Right atrium auricular region (tissue), 2 donors: ENCODE measurements at regions not wholly inside any gene's neighbourhood (a gene's known extent, or its start where the extent isn't known, plus 50 kb on each side); places are given as distances from the start of the nearest gene placed in this dataset.
"Not testable (repeated sequence)": the region's sequence is repeated elsewhere in the genome, so short reads cannot be mapped to it uniquely, and the experiment has no call there.

Source experiments
- DNase-seq: peaks from one replicate; pipeline ENCODE4 v3.0.0-alpha.2; 2019; ENCODE audit warnings: low spot score
- H3K27ac ChIP-seq, 2 donors: fragments of 200-600 bp; sonication (generic); 1 replicate in 1 of 2; 2 replicates in 1 of 2; pipeline ENCODE4 v1.5.1; 2016 to 2019
- H3K27me3 ChIP-seq, 2 donors: fragments of 200-600 bp; sonication (generic); one replicate each; pipeline versions ENCODE4 v1.5.1 to v1.6.0; 2017 to 2019
- H3K36me3 ChIP-seq: fragments of 200-600 bp; sonication (generic); one replicate; pipeline ENCODE4 v1.5.1; 2016
- H3K4me1 ChIP-seq, 2 donors: fragments of 200-600 bp; sonication (generic); one replicate each; pipeline versions ENCODE4 v1.5.1 to v1.6.0; 2017 to 2019
- H3K4me3 ChIP-seq, 2 donors: fragments of 200-600 bp; sonication (generic); 1 replicate in 1 of 2; 2 replicates in 1 of 2; pipeline ENCODE4 v1.5.1; 2017 to 2019; ENCODE audit warnings: mild to moderate bottlenecking in 1 of 2, moderate library complexity in 1 of 2
- H3K9me3 ChIP-seq, 2 donors: fragments of 200-600 bp; sonication (generic); one replicate each; pipeline ENCODE4 v1.5.1; 2019
- TF ChIP-seq, protein P1 (sequence below), 2 donors: fragments of 200-600 bp; sonication (generic); IDR thresholded peaks; one replicate each; pipeline ENCODE4 v1.5.1; 2019; ENCODE audit warnings: antibody characterized with exemption in 2 of 2

GRCh38 chr11:71165771-71166170 lies 86.6 kb downstream of the SHANK2 start:
- Histone ChIP-seq H3K4me1 (no peaks in the 10 kb centered on the region), H3K27ac (no peak overlapping the region), H3K36me3 (no peaks in the 10 kb centered on the region), H3K4me3 (no peak overlapping the region), H3K9me3 (no peaks in the 10 kb centered on the region), H3K27me3 (no peaks in the 10 kb centered on the region)
- DNase-seq, result no peak
- TF ChIP-seq, protein P1, sequence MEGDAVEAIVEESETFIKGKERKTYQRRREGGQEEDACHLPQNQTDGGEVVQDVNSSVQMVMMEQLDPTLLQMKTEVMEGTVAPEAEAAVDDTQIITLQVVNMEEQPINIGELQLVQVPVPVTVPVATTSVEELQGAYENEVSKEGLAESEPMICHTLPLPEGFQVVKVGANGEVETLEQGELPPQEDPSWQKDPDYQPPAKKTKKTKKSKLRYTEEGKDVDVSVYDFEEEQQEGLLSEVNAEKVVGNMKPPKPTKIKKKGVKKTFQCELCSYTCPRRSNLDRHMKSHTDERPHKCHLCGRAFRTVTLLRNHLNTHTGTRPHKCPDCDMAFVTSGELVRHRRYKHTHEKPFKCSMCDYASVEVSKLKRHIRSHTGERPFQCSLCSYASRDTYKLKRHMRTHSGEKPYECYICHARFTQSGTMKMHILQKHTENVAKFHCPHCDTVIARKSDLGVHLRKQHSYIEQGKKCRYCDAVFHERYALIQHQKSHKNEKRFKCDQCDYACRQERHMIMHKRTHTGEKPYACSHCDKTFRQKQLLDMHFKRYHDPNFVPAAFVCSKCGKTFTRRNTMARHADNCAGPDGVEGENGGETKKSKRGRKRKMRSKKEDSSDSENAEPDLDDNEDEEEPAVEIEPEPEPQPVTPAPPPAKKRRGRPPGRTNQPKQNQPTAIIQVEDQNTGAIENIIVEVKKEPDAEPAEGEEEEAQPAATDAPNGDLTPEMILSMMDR (IDR thresholded peaks at IDR 0.05), result no peak

DNA sequence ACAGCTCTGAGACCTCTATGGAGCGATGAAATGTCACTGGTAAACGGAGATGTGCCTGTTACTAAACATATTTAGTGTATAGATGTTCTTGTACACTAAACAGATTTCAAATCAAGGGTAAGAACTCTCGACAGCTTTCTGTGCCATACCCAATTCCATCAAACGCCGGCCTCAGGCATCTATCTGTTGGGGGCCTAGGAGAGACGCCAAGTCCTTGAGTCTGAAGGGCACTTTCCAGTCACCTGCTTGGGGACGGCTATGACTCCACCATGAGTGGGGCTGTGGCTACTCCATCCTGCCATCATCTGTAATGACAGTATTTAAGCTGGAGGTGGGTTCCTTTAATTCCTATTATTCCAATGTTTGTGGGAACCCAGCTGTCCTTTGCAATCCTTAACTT lies 87.8 kb downstream of the SHANK2 start:
- Histone ChIP-seq H3K4me3 (no peak overlapping the region), H3K36me3 (no peaks in the 10 kb centered on the region), H3K27me3 (no peaks in the 10 kb centered on the region), H3K9me3 (no peaks in the 10 kb centered on the region), H3K4me1 (no peaks in the 10 kb centered on the region), H3K27ac (no peak overlapping the region)
- no peak for DNase-seq
- TF ChIP-seq, protein P1 (IDR thresholded peaks at IDR 0.05), result no peak

GRCh38 chr11:71164186-71164585 lies 88.2 kb downstream of the SHANK2 start:
- Histone ChIP-seq H3K27me3 (no peaks in the 10 kb centered on the region), H3K9me3 (no peaks in the 10 kb centered on the region), H3K36me3 (no peaks in the 10 kb centered on the region), H3K27ac (no peak overlapping the region), H3K4me1 (no peaks in the 10 kb centered on the region), H3K4me3 (no peak overlapping the region)
- no peak for DNase-seq
- TF ChIP-seq, protein P1 (IDR thresholded peaks at IDR 0.05), result no peak

- H3K4me3 ChIP-seq, result no peak overlapping the region
- TF ChIP-seq, protein P1 (IDR thresholded peaks at IDR 0.05), result no peak
- no peaks in the 10 kb centered on the region for H3K36me3 ChIP-seq
- H3K27ac ChIP-seq, result no peak overlapping the region
- no peaks in the 10 kb centered on the region for H3K9me3 ChIP-seq
- H3K27me3 ChIP-seq, result no peaks in the 10 kb centered on the region
- DNase-seq, result no peak
- H3K4me1 ChIP-seq, result no peaks in the 10 kb centered on the region
These were observed 89.0 kb downstream of the SHANK2 start for GRCh38 chr11:71163371-71163770.

DNA sequence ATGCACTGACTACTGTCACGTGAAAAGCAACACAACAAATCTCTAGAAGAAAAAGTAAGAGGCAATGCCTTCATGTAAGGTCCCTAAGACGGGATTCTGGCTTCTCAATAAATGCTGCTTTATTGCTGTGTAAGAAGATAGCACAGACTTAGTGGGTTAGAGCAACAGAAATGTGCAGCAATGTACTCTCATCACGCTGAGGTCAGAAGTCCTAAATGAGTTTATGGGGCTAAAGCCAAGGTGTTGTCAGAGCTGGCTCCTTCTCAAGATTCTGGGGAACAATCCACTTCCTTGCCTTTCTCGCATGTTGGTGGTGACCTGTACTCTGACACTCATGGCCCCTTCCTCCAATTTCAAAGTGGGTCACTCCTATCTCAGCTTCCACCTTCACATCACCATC lies 93.4 kb downstream of the SHANK2 start:
- no peak for DNase-seq
- Histone ChIP-seq H3K4me1 (no peaks in the 10 kb centered on the region), H3K36me3 (no peaks in the 10 kb centered on the region), H3K9me3 (no peaks in the 10 kb centered on the region), H3K27ac (no peak overlapping the region), H3K4me3 (no peak overlapping the region), H3K27me3 (no peaks in the 10 kb centered on the region)
- TF ChIP-seq, protein P1 (IDR thresholded peaks at IDR 0.05), result no peak

DNA sequence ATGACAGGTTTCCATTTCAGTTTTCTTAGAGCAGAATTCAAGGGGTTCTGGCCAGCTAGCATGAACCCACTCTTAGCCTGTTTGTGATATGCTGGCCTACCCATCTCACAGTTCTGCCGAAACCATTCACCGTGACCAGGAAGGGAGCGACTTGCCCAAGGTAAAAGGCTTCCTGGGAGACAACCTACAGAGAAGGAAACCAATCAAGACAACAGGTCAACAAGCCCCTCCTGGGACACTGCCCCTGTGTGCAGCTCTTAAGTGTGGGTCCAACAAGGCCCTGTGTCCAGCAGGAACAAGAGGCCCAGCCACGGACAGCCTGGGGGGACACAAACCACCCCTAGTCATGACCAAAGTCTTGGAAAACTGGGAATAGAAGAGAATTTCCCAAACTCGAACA lies 94.7 kb downstream of the SHANK2 start:
- not testable (repeated sequence) for H3K9me3 ChIP-seq, H3K27me3 ChIP-seq, H3K4me1 ChIP-seq, H3K27ac ChIP-seq, H3K4me3 ChIP-seq, H3K36me3 ChIP-seq, DNase-seq
